NCI-H128 (cell line): ENCODE measurements at regions not wholly inside any gene's neighbourhood (a gene's known extent, or its start where the extent isn't known, plus 50 kb on each side); places are given as distances from the start of the nearest gene placed in this dataset.
"Not testable (repeated sequence)": the region's sequence is repeated elsewhere in the genome, so short reads cannot be mapped to it uniquely, and the experiment has no call there.

Experiments
- DNase-seq: peaks from one replicate; lab custom pipeline; 2025; ENCODE audit not compliant: unreplicated experiment; lab: John Stamatoyannopoulos, UW

DNA sequence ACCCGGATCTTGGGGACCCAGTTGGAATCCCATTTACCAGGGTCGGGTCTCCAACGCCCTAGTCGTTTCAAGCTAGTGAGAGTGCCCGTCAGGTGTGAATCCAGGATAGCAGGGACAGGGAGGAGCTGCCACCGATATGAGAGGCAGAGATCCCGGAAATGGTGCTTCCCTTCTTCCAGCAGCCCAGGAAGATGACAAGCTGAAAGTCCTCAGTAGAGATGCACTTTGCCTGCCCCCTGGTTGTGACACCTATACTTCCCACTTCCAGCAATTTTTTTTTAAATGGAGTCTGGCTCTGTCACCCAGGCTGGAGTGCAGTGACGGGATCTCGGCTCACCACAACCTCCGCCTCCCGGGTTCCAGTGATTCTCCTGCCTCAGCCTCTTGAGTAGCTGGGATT is 503.0 kb downstream of the NTRK3 start:
- DNase-seq, result no peak

DNA sequence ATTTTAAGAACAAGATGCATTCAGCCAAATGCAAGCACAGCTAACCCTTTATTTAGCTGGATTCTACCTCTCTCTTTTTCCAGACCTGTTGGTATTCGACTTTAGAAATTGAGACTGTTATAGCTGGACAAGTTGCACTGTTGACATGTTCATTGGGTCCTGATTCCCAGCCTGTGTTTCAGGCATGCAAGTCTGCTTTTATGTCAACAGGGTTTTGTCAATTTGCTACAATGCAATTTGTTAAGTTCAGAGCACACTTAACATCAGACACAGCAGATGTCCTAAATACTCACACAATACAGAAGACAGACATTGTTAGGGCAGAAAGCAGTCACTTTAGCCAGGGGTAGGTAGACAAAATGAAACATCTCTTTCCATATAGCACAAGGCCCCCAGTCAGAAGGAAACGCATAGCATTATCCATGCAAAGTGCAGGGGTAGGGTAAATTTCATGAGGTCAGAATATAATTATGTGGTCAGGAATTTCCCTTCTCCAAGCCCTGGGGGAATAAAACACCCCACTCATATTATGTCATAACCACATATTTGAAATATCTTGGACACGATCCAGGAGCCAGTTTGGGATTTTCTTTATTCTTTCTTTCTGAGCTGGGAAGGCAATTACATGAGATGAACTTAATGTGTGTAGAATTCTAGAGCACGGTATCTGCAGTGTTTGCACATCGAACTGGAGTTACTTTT is 504.1 kb downstream of the NTRK3 start:
- DNase-seq, result no peak

DNA sequence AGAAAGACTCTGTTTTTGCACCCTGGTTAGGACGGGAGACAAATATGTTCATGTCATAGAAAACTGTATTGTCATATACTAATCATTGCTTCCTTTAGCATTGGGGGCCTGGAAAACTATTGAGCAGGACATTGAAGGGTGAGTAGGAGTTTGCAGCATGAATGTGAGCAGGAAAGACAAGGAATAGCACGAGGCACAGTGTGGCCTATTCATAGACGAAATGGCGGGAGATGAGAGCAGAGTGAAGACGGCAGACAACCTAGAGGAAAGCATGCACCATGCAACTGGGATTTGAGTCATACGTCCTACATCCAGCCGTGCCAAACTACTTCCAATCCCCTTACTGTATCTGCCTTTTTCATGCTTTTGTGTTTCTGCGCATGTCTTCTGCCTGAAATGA is 508.1 kb downstream of the NTRK3 start:
- DNase-seq, result no peak

- DNase-seq, result no peak
Observed at GRCh38 chr15:87747087-87747486, 509.5 kb downstream of the NTRK3 start.

DNA sequence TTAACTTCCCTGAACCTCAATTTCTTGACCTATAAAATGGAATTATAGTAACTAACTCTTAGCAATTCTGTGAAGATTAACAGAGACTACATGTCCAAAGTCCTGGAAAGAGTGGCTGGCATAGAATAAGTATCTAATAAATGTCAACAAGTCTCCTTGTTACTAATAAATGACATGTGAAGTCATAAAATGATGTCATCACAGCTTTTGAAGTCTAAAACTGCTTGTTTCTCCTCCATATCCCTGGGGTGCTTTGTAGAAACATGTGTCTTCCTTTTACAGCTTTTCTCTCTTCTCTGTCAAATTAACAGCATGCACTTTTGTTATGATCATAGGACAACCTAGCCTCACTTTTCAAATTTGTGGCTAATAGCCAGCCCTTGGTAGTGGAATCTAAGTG is 510.2 kb downstream of the NTRK3 start:
- no peak for DNase-seq

DNA sequence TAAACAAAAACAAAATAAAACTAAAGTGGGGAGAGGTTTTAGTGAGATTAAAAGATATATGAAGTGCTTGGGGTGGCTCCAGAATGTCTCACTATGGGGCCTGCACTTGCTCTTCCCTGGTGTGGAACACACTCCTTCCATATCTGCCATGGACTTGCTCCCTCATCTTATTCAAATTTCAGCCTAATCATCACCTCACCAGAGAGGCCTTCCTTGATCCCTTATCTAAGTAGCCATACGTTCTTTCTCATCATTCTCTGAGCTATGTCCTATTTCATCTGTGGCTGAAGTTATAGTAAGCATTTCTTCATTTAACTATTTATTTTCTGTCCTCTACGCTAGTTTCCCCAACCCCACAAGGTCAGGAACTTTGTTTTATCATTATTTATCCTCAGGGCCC is 511.7 kb downstream of the NTRK3 start:
- DNase-seq, result no peak

DNA sequence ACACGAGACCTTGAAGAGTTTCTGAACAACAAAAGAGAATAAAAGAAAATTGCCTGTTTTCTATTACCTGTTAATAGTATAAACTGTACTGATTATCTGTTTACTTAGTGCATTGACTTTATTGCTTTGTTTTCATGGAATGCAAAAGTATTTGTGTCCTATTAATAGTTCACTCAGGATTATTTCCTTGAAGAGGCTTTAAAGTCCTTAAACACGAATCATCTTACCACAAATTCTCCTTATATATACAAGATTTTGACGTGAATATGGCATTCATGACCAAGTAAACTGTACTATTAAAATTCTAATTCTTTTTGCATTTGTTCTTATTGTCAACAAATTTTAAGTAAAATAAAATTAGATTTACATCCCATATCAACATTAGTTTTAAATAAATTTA is 513.0 kb downstream of the NTRK3 start:
- DNase-seq, result no peak

GRCh38 chr15:87741350-87741749 is 515.2 kb downstream of the NTRK3 start:
- no peak for DNase-seq

- DNase-seq, result no peak
Observed at GRCh38 chr15:87740655-87741344, 515.7 kb downstream of the NTRK3 start.

DNA sequence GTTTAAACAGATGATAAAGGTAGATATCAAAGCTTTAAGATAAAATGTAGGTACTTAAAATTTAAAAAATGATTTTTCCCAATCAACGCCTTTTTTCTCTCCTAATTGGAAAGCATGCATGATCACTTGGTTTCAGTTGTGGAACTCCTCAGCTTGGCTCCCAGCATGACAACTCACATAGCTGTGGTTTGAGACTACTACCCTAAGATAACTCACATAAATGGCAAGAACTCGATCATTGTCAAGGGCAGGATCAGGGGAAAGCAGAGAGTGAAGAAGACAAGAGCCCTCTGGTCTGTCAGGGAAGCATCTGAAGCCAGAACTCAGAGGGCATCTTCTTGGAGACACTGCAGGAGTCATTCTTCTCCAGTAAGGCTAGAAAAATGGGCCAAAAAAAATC is 516.7 kb downstream of the NTRK3 start:
- DNase-seq, result no peak

GRCh38 chr15:87739081-87739480 is 517.5 kb downstream of the NTRK3 start:
- no peak for DNase-seq

DNA sequence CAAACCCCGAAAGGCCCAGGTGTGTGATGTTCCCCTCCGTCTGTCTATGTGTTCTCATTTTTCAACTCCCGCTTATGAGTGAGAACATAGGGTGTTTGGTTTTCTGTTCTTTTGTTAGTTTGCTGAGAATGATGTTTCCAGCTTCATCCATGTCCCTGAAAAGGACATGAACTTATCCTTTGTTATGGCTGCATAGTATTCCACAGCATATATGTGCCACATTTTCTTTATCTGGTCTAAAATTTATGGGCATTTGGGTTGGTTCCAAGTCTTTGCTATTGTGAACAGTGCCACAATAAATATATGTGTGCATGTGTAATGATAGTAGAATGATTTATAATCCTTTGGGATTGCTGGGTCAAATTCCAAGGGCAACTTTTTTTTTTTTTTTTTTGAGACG is 519.1 kb downstream of the NTRK3 start:
- not testable (repeated sequence) for DNase-seq

DNA sequence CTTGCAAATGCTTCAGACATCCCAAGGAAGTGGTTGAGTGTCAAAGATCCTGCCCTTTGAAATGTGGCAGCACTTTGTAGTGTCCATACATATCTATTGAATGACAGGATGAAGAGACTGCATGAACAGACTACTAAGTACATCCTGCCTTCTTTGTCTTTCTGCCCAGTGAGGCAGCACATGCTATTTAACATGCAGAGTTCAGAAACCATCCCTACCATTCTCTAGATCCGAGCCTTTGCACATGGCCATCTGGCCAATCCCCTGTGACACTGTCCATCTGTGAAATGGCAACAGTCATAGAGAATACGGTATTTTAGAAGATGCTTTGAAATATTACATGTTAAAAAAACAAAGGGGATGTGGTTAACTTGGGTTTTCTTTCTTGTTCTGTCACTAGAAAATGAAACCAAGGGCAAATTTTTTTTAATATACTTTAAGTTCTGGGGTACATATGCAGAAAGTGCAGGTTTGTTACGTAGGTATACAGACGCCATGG is 519.6 kb downstream of the NTRK3 start:
- no peak for DNase-seq

GRCh38 chr15:87736401-87736800 is 520.1 kb downstream of the NTRK3 start:
- no peak for DNase-seq

- DNase-seq, result no peak
Observed at GRCh38 chr15:87735522-87735921, 521.0 kb downstream of the NTRK3 start.

- DNase-seq, result no peak
Observed at GRCh38 chr15:87734571-87735373, 521.8 kb downstream of the NTRK3 start.

- no peak for DNase-seq
Observed at GRCh38 chr15:87733977-87734376, 522.6 kb downstream of the NTRK3 start.

DNA sequence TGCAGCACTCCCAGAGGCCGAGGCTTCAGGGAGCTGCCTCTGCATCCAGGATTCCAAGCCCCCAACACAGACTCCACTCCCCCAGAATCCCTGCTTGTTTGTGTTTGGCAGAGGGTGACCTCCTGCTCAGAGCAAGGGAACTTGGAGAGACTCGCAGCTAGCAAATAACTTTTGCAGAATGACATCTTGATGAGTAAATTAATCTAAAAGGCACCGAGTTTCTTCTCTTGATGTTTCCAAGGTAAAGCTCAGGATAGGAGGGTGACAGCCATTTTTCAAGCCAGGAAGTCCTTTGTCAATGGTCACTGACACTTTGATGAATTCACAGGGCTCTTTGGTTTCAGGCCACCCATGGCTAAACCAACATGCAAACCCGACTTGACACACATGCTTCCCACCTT is 523.0 kb downstream of the NTRK3 start:
- DNase-seq, result no peak

- no peak for DNase-seq
Observed at GRCh38 chr15:87732976-87733375, 523.6 kb downstream of the NTRK3 start.

DNA sequence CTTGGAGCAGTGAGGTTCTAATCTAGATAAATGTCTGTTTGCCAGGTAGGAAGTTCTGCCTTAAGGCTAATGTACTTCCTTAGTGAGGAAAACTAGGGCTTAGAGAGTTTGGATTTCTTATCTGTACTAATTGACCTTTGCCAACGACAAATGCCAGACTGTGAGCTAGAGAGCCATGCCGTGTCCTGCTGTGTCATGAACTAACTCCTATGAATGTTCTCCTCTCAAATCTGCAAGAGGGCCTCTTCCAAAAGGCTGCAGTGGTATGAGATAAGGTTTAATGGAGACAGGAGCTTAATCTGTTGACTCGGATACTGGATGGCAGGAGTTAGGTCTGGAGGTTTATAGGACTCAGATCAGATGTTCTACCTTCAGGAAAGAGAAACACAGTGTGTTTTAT is 524.9 kb downstream of the NTRK3 start:
- DNase-seq, result no peak

DNA sequence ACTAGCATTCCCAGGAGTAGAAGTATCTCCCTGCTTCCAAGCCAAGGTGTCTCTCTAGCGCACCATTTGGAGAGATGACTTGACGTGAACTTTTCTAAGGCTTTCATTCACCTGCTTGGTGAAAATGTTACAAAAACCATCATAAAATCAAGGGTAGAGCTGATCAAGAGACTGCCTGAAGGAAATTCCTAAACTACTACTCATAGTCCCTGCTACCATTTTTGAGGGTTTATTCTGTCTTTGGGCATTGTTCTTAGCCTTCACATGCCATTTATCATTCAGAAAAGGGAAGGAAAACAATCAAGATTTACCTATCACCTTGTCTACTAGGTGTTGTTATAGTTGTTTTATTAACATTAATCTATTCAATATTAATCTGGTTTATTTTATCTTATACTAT is 525.8 kb downstream of the NTRK3 start:
- DNase-seq, result no peak

GRCh38 chr15:87728998-87729397 is 527.5 kb downstream of the NTRK3 start:
- no peak for DNase-seq
